Right atrium auricular region (tissue), 2 donors: ENCODE measurements at regions not wholly inside any gene's neighbourhood (a gene's known extent, or its start where the extent isn't known, plus 50 kb on each side); places are given as distances from the start of the nearest gene placed in this dataset.

Experiments
- DNase-seq: peaks from one replicate; pipeline ENCODE4 v3.0.0-alpha.2; 2019; ENCODE audit warnings: low spot score
- H3K27ac ChIP-seq, 2 donors: fragments of 200-600 bp; sonication (generic); 1 replicate in 1 of 2; 2 replicates in 1 of 2; pipeline ENCODE4 v1.5.1; 2016 to 2019
- H3K27me3 ChIP-seq, 2 donors: fragments of 200-600 bp; sonication (generic); one replicate each; pipeline versions ENCODE4 v1.5.1 to v1.6.0; 2017 to 2019
- H3K36me3 ChIP-seq: fragments of 200-600 bp; sonication (generic); one replicate; pipeline ENCODE4 v1.5.1; 2016
- H3K4me1 ChIP-seq, 2 donors: fragments of 200-600 bp; sonication (generic); one replicate each; pipeline versions ENCODE4 v1.5.1 to v1.6.0; 2017 to 2019
- H3K4me3 ChIP-seq, 2 donors: fragments of 200-600 bp; sonication (generic); 1 replicate in 1 of 2; 2 replicates in 1 of 2; pipeline ENCODE4 v1.5.1; 2017 to 2019; ENCODE audit warnings: mild to moderate bottlenecking in 1 of 2, moderate library complexity in 1 of 2
- H3K9me3 ChIP-seq, 2 donors: fragments of 200-600 bp; sonication (generic); one replicate each; pipeline ENCODE4 v1.5.1; 2019
- TF ChIP-seq, protein P1 (sequence below), 2 donors: fragments of 200-600 bp; sonication (generic); IDR thresholded peaks; one replicate each; pipeline ENCODE4 v1.5.1; 2019; ENCODE audit warnings: antibody characterized with exemption in 2 of 2

DNA sequence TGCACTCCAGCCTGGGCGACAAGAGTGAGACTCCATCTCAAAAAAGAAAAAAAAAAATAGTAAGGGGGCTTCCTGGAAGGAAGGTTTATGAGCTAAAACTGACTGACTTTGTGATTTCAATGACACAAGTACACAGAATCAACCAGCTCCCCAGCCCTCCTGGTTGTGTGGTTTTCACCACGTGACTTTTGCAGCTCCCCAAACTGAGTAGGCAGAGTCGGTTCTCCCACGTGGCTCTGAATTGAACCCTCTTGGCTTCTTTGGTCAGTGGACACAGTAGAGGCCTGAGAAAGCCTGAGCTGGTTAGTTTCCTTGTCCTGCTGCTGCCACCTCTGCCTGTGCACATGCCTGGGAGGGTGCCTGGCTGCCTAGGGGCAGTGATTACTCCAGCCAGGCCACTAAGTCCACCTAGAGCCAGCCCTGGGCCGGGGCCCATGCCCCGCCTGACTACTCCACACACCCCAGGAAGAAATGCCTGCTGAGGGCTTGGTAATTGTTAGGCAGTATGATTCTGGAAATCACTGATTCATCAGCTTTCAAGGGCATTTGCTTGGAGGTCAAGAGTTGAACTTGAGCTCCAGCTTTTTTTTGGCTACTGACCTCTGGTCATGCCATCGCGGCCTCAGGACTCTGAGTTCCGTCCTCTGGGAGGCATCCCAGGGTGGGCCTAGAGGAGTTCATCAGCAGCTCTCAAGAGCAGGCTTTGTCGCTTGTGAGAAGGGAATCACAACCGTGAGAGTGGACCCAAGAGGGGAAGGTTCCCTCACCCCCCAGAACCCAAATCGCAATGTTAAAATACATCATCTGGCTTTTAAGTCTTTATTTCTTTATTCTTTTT is 431.9 kb upstream of the HS6ST1 start:
- no peak overlapping the region for H3K4me3 ChIP-seq
- H3K27me3 ChIP-seq: no peaks in the 10 kb centered on the region
- H3K4me1 ChIP-seq: peaks cover 0 to 17% of the 10 kb centered on the region in 2 donors
- TF ChIP-seq, protein P1, sequence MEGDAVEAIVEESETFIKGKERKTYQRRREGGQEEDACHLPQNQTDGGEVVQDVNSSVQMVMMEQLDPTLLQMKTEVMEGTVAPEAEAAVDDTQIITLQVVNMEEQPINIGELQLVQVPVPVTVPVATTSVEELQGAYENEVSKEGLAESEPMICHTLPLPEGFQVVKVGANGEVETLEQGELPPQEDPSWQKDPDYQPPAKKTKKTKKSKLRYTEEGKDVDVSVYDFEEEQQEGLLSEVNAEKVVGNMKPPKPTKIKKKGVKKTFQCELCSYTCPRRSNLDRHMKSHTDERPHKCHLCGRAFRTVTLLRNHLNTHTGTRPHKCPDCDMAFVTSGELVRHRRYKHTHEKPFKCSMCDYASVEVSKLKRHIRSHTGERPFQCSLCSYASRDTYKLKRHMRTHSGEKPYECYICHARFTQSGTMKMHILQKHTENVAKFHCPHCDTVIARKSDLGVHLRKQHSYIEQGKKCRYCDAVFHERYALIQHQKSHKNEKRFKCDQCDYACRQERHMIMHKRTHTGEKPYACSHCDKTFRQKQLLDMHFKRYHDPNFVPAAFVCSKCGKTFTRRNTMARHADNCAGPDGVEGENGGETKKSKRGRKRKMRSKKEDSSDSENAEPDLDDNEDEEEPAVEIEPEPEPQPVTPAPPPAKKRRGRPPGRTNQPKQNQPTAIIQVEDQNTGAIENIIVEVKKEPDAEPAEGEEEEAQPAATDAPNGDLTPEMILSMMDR (IDR thresholded peaks at IDR 0.05): no peak
- no peak overlapping the region for H3K27ac ChIP-seq
- H3K9me3 ChIP-seq: no peaks in the 10 kb centered on the region
- H3K36me3 ChIP-seq: no peaks in the 10 kb centered on the region
- DNase-seq: peak; percentile 48

DNA sequence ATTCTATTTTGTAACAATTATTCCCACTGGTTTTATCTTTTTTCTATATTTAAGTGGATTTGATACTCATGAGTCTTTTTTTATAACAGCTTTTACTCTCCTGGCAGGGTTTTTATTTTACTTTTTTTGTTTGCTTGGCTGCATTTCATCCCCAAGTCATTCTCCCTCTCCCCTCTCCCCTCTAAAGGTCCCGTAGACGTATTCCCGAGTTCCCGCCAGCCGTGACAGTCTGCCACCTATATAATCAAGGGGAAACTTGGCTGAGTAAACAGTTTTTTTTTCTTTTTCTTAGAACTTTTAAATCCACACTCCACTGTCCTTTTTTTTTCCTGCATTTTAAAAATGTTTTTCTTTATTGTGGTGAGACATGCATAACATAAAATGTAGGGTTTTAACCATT is 433.1 kb upstream of the HS6ST1 start:
- Histone ChIP-seq H3K36me3 (no peaks in the 10 kb centered on the region), H3K4me3 (no peak overlapping the region), H3K9me3 (no peaks in the 10 kb centered on the region), H3K27me3 (no peaks in the 10 kb centered on the region), H3K27ac (no peak overlapping the region), H3K4me1 (peaks cover 0 to 29% of the 10 kb centered on the region in 2 donors)
- no peak for DNase-seq
- TF ChIP-seq, protein P1 (IDR thresholded peaks at IDR 0.05): no peak

DNA sequence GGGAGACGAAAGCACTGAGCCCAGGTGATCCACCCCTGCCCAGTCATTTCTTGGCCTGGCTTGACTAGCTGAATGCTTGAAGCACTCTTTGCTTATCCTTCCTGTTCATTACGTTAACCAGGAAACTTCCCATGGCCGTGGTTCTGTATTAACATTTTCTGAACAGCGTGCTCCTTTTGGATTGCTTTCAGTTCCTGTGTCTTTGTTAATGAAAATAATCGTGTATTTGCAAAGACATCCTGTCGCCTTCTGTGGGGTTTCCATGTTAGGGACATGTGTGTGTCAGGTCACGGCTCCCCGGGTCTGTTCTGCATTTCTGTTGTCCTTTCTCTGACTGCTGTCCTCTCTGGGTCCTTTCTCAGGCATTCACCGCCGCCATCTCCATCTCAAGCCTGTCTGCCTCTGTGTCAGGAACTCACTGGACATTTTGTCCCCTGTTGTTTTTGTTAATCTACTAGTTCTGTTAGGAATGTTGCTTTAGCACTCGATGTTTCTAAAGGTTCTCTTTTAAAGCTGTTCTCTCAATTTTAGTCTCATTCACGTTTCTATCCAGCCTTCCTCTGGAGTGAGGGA is 434.1 kb upstream of the HS6ST1 start:
- Histone ChIP-seq H3K36me3 (no peaks in the 10 kb centered on the region), H3K27me3 (no peaks in the 10 kb centered on the region), H3K4me1 (peaks cover 0 to 30% of the 10 kb centered on the region in 2 donors), H3K9me3 (no peaks in the 10 kb centered on the region), H3K4me3 (no peak overlapping the region), H3K27ac (no peak overlapping the region)
- TF ChIP-seq, protein P1 (IDR thresholded peaks at IDR 0.05): no peak
- peak; percentile 38 for DNase-seq

- no peaks in the 10 kb centered on the region for H3K27me3 ChIP-seq
- H3K4me1 ChIP-seq: peaks cover 0 to 30% of the 10 kb centered on the region in 2 donors
- no peaks in the 10 kb centered on the region for H3K9me3 ChIP-seq
- peak; percentile 40 for DNase-seq
- no peaks in the 10 kb centered on the region for H3K36me3 ChIP-seq
- H3K4me3 ChIP-seq: no peak overlapping the region
- TF ChIP-seq, protein P1 (IDR thresholded peaks at IDR 0.05): no peak
- H3K27ac ChIP-seq: no peak overlapping the region
Measured at GRCh38 chr2:128753321-128753720, 434.7 kb upstream of the HS6ST1 start.

- Histone ChIP-seq H3K27ac (no peak overlapping the region), H3K4me1 (peaks cover 0 to 30% of the 10 kb centered on the region in 2 donors), H3K27me3 (no peaks in the 10 kb centered on the region), H3K4me3 (no peak overlapping the region), H3K36me3 (no peaks in the 10 kb centered on the region), H3K9me3 (no peaks in the 10 kb centered on the region)
- TF ChIP-seq, protein P1 (IDR thresholded peaks at IDR 0.05): no peak
- peak; percentile 28 for DNase-seq
Measured at GRCh38 chr2:128753800-128754199, 435.1 kb upstream of the HS6ST1 start.
